OCI-M1 (cell line): ENCODE measurements at regions not wholly inside any gene's neighbourhood (a gene's known extent, or its start where the extent isn't known, plus 50 kb on each side); places are given as distances from the start of the nearest gene placed in this dataset.

ENCODE experiments used
- DNase-seq: peaks from one replicate; lab custom pipeline; 2025; lab: John Stamatoyannopoulos, UW

DNA sequence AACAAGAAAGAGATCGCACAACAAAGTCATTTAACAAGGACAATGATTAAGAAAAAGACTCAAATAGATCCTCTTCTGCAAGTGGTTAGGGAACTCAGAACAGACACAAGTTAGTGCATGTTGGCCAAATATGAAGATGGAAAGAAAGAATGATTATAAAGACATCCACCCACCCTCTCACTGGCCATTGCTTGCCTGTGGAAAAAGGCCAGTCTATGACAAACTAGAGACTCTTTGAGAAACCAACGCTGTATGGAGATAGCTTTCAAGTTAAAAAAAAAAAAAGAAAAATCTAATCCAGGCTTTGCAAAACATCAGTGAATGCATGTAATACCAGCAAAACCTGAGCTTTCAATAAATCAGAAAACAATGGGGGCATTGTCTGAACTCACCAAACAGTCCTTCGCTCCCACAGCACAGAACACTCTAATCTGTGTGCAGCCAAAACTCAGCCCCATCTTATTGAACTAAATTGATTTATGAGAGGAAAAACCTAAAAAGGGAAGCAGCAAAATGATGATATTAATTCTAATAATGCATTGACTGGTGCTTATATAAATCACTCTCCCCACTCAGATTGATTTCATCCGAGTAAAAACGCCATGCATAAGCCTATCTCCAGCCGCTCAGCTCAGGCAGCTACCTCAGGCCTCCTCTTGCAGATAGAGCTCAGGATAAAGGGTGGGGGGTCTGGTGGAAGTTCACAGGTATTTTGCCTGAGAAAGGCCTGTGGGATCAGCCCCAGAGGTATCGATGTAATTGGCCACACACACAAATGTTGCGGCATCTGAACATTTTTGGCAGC, 547.1 kb downstream of the CCDC171 start:
- DNase-seq: no peak

DNA sequence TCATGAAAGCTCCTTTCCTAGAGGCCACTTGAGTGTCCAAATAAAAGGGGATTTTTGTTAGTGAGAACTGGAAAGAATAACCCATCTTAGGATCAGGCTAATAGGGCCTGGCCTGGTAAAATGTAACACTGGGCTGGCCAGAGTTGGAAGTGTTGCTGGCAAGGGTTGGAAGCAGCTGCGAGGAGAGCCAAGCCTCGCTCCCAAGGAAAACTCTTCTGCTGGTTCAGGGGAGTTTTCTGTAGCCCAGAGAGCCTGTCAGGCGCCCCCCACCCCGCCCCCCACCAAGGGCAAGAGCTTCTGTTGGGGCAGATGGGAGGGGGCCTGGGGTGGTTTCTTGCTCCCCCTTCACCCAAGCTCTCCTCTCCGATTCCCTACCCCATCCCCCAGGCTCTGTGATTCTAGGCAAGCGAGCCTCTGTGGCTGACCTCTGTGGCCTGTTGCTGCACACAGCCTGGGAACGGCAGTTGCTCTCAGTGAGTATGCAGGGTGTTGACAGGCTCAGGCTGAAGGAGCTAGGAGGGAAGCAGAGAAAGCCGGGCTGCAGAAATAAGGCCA, 547.8 kb downstream of the CCDC171 start:
- no peak for DNase-seq

DNA sequence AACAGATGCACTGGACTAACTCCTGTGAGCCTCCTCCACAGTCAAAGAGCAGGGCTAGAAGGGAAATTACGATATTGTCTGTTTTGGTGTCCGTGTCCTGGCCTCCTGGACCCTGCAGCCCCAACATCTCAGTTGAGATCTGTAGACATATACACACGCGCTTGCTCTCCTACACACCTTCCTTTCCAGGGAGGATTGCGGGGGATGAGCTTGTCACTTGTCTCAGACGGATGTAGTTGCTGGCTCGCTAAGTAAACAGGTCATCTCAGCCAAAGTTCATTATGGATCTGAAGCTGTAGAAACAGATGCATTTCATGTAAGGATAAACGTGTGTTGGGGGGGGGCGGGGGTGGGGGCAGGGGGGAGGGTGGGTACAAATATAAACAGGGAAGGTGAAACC, 549.3 kb downstream of the CCDC171 start:
- DNase-seq: no peak

DNA sequence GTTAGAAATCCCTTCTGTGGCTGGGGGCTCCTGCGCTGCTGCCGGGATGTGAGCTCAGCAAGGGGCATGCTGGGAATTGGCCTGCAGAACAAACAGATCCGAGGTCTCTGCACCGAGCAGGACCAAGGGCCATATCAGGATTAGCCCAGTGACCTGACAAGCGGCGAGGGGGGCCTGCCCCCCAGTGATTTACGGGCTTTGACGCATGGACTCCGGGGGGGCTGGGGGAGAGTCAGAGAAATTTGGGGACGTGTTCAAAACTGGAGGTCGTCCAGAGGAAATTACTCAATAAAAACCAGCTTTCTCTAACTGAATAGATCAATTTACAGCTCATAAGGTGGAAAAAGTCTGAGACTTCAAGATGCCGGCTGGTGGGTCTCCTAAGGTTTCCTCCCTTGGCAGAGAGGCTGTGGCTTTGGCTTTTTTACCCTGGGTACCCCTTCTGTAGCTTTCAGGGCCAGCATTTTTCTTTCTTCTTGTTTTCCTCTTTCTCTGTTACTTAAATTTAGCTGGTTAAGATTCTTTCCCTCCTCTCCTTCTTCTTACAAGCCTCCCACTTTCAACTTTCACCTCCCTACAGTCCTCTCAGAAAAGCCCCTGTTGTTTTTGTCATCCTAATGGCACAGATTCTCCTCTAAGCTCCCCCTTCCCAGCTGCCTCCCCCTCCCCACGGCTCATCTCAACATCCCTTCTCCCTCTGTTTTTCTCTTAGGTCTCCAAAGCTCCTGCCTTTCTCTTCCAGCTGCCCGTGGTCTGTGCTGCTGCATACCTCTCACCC, 551.0 kb downstream of the CCDC171 start:
- DNase-seq: no peak

DNA sequence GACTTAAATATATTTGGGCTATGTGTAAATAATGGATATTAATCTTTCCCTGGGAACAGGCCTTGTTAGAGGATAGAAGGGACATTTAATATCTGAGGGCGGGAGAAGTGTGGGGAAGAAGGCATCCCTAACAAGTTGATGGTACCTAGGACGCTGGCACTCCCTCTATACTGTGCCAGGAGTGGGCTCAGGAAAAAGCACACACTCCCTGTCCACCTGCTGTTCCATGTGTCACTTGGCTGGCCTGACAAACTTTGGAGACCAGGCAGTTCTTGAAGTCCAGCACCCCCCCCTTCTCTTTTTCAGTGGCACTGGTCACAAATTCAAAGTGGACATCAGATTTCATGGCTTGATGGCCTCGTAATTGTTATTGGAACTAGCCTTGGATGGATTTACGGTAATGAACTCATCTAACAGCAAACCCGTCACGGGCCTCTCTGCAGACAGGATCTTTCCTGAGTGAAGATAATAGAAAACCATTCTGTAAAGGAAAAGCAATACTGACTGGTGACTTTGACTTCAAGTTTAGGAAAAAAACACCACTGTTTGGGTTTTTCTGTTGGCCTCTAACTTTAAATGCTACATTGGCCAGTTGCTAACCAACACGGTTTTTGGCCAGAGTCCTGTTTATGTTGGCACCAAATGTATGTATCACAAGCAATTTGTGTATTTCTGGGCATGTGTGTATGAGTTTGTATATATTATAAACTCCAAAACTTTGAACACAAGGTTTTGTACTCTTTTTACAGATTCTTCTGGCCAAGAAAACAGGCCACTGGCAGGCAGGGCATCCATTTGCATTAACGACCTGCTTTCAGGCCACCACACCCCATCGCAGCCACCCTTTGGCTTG, 552.6 kb downstream of the CCDC171 start:
- DNase-seq: no peak

DNA sequence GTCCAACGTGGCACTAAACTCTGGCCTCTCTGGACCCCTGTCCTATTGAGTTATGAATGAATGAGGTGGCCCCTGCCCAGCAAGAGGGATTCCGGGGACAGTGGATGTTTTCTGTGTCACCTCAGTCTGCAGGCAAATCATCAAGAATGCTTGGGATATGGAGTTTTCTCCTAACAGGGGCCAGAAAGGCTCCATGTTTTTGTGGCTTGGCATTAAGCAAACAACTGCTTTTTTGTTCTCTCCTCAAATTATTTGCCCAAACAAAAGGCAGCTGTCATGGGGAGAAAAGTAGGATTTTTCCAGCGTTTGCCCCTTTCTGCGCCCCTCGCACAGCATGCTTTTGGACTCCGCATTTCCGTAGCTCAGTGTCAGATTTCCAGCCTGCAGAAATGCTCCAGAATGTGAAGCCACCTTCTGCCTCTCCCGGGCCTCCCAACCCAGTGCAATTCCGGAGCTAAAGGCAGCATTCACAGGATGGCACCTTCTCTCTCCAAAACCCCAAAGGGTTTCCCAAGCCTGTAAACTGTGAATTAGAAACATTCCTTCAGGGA, 553.3 kb downstream of the CCDC171 start:
- DNase-seq: no peak

DNA sequence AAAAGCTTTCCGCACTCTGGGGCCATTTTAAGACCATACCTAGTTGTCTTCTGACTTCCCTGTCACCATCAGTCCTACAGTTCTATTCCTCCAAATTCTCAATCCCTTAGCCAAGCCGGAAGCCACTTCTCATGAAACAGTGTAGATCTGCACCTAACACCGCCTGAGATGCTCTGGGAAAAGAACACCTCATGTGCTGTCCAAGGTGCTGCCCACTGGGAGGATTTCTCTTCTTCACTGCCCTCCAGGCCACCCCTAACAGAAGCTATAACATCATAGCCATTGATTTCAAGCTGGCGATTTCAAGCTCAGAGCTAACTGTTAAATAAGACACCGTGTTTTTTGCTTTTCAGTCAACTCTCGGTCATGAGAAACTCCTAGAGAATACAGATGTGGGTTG, 559.3 kb downstream of the CCDC171 start:
- peak; percentile 0 for DNase-seq

DNA sequence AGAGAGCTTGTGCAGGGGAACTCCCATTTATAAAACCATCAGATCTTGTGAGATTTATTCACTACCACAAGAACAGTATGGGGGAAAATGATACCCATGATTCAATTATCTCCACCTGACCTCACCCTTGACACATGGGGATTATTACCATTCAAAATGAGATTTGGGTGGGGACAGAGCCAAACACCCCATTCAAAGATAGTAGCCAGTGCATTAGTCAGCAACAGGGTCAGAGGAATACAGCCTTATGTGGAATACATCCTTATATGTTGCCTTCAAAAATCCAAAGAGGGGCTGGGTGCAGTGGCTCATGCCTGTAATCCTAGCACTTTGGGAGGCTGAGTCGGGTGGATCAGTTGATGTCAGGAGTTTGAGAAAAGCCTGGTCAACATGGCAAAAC, 563.2 kb downstream of the CCDC171 start:
- no peak for DNase-seq

DNA sequence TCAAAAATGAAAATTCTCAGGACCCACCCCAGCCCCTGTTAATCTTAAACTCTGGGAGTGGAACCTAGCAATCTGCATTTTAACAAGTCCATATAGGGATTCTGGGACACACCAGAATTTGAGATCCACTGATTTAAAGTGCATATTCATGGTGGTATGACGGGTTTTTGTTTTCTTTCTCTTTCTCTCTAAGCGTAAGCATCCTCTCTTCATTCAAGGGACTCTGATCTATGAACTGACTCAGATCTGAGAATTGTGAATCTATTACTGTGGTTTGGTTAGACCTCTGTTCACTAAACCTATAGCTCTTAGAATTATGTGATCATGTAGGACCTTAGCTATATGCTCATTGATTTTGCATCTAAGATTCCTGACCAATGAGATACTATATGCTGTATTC, 565.2 kb downstream of the CCDC171 start:
- DNase-seq: no peak

DNA sequence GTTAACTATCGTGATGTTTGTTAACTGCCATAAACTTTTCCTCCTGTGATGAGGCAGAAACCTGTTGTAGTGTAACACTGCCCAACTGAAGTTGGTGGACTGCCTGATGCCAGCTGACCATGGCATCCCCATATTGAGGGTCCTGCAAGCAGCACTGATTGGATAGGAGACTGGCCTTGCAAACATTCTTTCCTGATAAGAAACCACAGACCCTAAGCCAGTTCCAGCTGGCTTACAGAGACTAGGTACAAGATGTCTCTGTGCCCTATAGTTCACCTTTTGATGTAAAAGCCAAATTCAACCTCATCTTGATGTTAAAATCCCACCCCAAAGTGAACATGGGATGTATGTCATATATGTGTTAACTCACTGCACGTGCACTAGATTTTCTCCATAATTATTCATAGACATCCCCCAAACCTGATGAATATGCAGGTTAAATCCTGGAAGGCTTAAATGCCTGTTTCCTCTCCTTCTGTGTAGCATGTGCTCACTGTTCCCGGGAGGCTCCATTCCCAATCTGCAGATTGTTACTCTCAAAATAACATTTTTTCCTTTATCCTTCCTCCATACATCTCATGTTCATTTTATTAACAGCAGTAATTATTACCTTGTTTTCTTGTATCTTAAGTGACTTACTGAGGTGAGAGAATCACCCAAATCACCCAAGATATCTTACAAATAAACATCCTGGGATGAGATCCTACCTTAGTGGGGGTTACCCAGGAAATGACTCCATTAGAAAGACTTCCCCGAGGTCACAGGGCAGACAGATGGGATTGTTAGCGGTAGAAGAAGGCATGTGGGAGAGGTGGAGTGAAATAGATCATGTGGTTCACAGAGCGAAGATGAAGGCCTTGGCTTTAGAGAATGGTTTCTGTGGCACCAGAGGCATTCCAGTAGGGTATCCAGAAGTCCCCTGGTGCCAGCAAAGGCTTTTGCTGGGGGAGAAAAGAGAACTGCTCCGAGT, 566.7 kb downstream of the CCDC171 start:
- no peak for DNase-seq

DNA sequence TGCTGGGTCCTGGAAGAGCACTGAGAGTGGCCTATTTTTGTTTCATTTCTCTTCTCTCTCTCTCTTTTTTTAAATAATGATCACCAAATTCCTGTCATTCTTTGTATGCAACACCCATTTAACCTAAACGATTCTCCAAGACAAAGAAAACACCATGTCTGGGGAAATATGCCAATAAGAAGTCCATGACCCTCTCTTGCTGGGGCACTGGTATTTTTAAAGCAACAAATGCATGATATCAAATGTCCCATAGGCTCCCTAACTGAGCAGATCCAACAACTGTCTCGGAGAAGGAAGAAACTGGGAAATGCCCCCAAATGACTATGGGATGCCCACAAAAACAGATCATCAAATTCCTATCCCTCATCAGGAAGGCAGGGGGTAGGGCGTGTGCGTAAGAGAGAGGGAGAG, 567.4 kb downstream of the CCDC171 start:
- DNase-seq: no peak

DNA sequence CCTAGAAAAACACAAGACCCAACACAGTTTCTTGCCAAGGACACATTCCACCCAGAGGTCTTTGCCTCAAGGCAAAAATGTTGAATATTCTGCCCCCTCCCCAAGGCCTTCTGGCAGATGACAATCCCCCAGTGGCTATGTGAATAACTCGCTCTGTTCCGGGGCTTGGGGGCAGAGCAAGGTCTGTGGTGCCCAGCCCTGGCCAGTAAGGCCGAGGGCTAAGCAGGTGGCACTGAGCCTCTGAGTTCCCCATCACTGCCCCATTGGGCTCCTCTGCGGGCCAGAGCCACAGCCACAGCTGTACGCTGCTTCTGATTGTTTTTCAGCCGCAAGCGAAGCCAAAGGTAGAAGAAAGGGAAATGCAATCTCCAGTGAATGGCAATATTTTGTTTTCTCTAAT, 567.9 kb downstream of the CCDC171 start:
- no peak for DNase-seq

DNA sequence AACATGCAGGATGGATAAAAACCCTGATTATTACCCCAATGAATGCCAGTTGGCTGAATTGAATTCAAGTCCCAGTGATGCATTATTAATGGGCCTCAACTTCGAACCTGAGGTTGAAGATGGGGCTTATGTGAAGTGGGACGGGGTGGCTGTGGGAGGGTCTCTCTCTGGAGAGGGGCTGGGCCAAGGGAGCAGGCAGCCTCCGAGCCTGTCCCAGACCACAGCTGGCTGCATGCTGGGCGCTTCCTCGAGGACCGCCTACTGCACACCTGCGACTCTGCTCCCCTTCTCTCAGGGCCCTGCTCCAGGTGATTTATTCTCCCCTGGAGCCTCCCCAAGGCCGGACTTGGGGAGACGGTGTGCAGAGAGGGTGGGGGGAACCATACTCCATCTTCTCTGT, 568.3 kb downstream of the CCDC171 start:
- no peak for DNase-seq

DNA sequence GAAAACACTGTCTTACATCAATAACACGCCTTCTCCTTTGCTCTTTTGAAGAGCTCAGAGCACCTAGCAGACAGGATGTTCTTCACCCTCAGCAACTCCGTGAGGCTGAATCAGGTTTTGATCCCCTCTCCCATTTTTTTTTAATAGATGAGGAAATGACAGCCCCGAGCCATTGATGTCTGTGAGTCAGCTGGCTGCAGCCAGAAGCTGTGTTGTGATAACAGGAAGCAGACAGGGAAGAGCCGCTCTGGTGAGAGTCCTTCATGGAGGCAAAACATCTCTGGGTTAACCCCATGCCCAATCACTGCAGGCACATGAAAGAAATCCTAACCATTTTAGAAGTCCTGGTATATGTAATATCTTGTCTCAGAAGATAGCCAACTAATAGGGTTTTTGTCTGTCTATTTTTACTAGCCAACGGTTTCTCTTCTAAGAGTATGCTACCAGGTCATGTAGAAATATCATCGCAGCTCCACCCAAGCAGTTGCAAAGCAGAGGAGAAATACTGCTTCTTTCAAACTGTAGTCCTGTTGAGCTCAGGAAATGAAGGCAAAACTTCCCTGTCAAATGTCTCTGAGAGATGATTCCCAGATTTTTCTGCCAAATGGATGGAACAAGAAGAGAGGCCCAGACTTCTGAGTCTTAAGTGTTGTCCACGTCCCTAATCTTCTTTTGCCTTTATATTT, 568.9 kb downstream of the CCDC171 start:
- DNase-seq: no peak

DNA sequence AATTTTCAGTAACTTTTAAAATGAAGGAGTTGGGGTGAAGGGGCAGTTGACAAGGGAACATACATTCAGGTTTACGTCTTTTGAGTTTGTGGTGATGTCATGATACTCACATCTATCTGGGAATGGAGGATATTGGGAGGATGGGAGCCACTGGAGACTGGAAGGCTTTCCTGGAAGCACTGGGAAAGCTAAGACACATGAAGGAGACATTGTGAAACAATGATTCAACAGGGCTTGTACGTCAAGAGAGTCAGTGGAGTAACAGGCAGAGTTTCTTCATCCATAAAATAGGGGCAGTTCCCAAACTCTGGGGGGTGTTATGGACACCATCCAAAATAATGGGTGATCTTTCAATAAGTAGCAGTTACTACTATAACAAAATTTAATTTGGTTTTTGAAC, 572.8 kb downstream of the CCDC171 start:
- DNase-seq: no peak

DNA sequence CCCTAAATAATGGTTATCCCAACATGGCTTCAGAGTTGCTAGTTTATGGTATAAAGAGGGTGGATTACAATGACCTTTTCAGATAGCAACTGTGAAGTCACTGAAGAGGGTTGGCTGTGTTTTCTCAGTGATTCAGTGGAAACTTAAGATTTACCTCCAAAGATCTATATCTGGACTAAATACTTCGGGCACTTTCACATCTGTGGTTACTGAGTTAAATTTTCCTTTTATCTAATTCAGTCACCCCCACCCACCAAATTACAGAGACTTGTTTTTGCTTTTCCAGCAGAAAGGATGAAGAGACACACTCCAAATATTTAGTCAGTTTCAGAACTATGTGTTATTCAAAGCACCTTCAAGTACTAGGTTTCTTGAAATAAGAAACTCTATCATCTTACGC, 573.2 kb downstream of the CCDC171 start:
- DNase-seq: no peak

DNA sequence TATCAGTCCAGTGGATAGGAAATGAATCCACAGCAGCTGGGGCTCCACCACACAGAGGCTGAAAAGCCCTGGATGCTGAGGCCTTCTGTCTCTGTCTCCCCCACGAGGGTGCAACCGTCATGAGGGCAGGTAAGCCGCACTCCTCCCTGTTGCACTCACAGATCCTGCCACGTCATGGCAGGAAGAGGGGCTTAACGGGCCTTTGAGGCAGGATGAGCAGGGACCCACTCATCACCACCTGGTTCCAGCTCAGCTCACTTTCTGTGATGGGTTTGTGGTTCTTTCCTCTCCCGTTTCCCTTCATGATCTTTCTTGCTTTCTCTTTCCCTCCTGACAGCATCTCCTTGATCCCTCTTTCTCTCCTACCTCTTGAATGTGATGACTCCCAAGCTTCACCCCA, 575.2 kb downstream of the CCDC171 start:
- DNase-seq: no peak

DNA sequence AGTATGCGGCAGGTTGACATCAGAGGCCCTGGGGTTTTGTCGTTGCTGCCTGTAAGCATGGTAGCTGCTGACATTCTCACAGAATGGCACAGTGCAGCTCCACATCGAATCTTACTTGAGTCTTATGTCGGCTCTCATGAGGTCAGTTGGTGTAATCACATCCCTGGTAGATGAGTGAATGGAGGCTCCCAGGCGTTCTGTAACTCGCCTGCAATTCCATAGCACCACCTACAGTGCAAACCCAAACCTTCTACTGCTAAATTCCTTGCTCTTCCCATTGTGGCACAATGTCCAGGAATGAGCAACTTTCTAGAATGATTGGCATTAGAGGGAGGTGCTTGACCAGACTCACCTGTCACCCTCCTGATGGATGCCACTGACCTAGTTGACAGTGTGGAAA, 578.4 kb downstream of the CCDC171 start:
- DNase-seq: no peak

DNA sequence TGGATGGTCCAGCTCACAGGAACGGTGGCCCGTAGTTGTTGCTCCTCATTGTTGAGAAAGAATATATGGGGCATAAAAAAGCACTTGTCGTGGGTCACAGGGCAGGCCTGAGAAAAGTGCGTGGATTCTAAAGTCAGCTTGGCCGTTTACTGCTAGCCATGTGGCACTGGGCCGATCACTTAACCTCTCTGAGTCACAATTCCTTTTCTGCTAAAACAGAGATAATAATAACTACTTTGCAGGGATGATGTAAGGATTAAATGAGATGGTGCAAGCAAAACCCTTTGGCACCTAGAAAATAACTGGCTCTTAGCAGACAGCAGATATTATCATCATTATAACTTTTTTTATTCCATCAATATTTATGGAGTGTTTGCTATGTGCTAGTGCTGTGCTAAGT, 579.7 kb downstream of the CCDC171 start:
- no peak for DNase-seq

DNA sequence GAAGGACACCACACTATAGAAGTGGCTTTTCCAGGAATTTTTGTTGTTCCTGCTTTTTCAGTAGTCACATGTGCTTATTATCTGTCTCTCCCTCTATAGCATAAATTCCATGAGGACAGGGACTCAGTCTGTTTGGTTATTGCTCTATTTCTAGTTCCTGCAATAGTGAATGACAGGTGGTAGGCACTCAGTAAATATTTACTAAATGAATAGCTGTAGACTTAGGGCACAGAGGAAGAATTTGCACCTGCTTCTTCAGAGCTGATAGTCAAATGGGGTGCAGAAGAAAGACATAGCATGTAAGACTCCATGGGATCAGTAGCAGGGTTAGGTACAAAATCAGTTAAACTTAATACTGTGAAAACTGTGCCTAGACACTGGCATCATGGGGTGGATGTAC, 580.2 kb downstream of the CCDC171 start:
- DNase-seq: no peak
